Breast epithelium (tissue), 3 donors: ENCODE measurements at regions not wholly inside any gene's neighbourhood (a gene's known extent, or its start where the extent isn't known, plus 50 kb on each side); places are given as distances from the start of the nearest gene placed in this dataset.
"Not testable (repeated sequence)": the region's sequence is repeated elsewhere in the genome, so short reads cannot be mapped to it uniquely, and the experiment has no call there.

ENCODE experiments used
- POLR2A ChIP-seq: fragments of 450-650 bp; IDR thresholded peaks from one replicate; pipeline ENCODE4 v1.6.1; 2016; ENCODE audit warnings: antibody characterized with exemption, mild to moderate bottlenecking, moderate library complexity
- POLR2AphosphoS5 ChIP-seq, 3 donors: sonication (generic); formaldehyde crosslinking; IDR thresholded peaks; one replicate each; pipeline ENCODE4 v1.6.1; 2017; ENCODE audit warnings: antibody characterized with exemption in 3 of 3

DNA sequence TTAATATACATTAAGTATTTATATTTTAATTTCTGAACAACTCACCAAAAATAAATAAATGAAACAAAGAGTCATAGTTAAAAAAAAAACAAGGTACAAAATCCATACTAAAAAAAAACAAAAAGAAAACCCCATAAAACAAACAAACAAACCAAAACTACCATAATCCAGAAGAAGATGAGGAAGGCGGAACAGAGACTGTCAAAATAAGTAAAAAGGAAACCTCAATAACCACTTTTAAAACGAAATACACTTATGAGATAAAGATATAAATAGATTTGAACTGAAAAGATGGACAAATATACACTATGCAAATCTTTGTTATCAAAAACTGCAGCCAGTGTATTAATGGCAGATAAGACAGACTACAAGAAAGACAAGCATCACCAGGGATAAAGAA lies 103.3 kb downstream of the POTEB3 start:
- TF ChIP-seq POLR2AphosphoS5 (IDR thresholded peaks at IDR 0.05); POLR2A: not testable (repeated sequence)
